Thoracic aorta (tissue), 2 donors: ENCODE measurements at regions not wholly inside any gene's neighbourhood (a gene's known extent, or its start where the extent isn't known, plus 50 kb on each side); places are given as distances from the start of the nearest gene placed in this dataset.

Experiments
- ATAC-seq: fragments of 150-250 bp; one replicate; pipeline ENCODE4 v1.8.0; 2017; ENCODE audit warnings: low read depth; ENCODE audit not compliant: insufficient number of reproducible peaks, low FRiP score
- DNase-seq: peaks from one replicate; pipeline ENCODE4 v3.0.0-alpha.2; 2020; ENCODE audit warnings: low spot score
- H3K27ac ChIP-seq, 2 donors: fragments of 200-600 bp; sonication (generic); 1 replicate in 1 of 2; 2 replicates in 1 of 2; pipeline ENCODE4 v1.5.1; 2016; ENCODE audit warnings: mild to moderate bottlenecking in 2 of 2, moderate library complexity in 2 of 2
- H3K27me3 ChIP-seq: fragments of 200-600 bp; sonication (generic); replicated peaks from 2 replicates; pipeline ENCODE4 v1.6.0; 2016; ENCODE audit warnings: mild to moderate bottlenecking; ENCODE audit not compliant: insufficient read depth
- H3K36me3 ChIP-seq: fragments of 200-600 bp; sonication (generic); one replicate; pipeline ENCODE4 v1.5.1; 2016
- H3K4me1 ChIP-seq, 2 donors: fragments of 200-600 bp; sonication (generic); 1 replicate in 1 of 2; 2 replicates in 1 of 2; pipeline versions ENCODE4 v1.5.1 to v1.6.0; 2016; ENCODE audit warnings: low read depth in 2 of 2, mild to moderate bottlenecking in 1 of 2; ENCODE audit not compliant: control insufficient read depth in 1 of 2
- H3K4me3 ChIP-seq: fragments of 200-600 bp; sonication (generic); 2 replicates; pipeline ENCODE4 v1.5.1; 2016; ENCODE audit warnings: mild to moderate bottlenecking
- H3K9me3 ChIP-seq: fragments of 200-600 bp; sonication (generic); 2 replicates; pipeline ENCODE4 v1.5.1; 2016
- TF ChIP-seq, protein P1 (sequence below): fragments of 200-600 bp; sonication (generic); IDR thresholded peaks from one replicate; pipeline ENCODE4 v1.5.1; 2019; ENCODE audit warnings: antibody characterized with exemption

DNA sequence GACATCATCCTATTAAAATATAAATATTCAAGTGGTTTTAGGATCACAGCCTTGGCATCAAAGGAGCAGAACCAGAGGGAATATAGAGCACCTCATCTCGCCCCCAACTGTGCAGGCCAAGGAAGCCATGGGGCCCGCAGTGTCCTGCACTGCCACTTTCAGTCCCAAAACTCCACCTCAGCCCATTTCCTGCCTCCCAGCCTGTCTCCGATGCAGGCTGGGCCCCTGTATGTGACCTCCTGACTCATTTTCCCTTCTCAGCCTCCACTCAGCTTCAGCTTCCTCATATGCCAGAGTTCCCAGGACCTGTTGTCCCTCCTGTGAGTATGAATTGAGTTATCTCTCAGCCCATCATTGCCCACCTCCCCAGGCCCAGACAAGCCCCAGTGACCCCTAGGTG, 72.9 kb upstream of the GLI2 start:
- DNase-seq: no peak
- Histone ChIP-seq H3K4me3 (no peak overlapping the region), H3K4me1 (no peaks in the 10 kb centered on the region), H3K27me3 (no peaks in the 10 kb centered on the region), H3K9me3 (peaks cover 4% of the 10 kb centered on the region), H3K36me3 (no peaks in the 10 kb centered on the region), H3K27ac (no peak overlapping the region)
- TF ChIP-seq, protein P1, sequence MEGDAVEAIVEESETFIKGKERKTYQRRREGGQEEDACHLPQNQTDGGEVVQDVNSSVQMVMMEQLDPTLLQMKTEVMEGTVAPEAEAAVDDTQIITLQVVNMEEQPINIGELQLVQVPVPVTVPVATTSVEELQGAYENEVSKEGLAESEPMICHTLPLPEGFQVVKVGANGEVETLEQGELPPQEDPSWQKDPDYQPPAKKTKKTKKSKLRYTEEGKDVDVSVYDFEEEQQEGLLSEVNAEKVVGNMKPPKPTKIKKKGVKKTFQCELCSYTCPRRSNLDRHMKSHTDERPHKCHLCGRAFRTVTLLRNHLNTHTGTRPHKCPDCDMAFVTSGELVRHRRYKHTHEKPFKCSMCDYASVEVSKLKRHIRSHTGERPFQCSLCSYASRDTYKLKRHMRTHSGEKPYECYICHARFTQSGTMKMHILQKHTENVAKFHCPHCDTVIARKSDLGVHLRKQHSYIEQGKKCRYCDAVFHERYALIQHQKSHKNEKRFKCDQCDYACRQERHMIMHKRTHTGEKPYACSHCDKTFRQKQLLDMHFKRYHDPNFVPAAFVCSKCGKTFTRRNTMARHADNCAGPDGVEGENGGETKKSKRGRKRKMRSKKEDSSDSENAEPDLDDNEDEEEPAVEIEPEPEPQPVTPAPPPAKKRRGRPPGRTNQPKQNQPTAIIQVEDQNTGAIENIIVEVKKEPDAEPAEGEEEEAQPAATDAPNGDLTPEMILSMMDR: no peak
- ATAC-seq: no peak

DNA sequence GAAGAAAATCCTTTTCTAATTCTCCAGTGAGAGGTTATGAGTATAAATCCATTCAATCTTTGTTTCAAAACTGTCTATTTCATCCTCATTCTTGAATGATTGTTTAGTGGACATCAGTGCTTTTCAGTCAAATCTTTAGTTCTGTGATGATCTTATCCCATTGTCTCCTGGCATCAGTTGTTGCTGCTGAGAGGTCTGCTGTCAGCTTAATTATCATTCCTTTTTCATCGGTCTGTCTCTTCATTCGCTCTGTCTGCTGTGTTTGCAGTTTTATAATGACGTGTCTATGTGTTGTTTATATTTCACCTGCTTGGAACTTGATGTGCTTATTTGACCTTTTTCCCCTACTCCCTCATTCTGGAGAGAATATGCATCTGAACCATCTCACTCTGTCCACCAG, 69.2 kb upstream of the GLI2 start:
- H3K27me3 ChIP-seq: peaks cover 17% of the 10 kb centered on the region
- ATAC-seq: no peak
- TF ChIP-seq, protein P1: no peak

DNA sequence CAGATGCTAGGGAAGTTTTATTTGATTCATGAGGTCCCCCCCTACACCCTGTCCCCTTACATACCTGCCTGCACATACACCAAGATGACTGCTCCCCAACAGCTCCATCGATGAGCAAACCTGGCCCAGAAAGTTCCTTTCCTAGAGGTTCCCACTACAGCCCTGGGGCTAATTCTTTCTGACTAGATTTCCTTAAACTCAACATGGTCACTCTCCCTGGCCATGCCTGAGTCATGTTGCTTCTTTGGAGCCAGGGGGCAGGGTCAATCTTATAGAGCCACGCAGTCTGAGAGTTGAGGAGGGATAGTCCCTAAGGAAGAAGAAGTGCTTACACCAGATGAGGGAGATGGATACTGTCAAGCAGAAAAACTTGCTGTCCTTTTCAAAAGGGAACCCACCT, 67.7 kb upstream of the GLI2 start:
- H3K27ac ChIP-seq: no peak overlapping the region
- no peaks in the 10 kb centered on the region for H3K36me3 ChIP-seq
- DNase-seq (no peak), ATAC-seq (no peak)
- peaks cover 4% of the 10 kb centered on the region for H3K9me3 ChIP-seq
- TF ChIP-seq, protein P1: no peak
- peaks cover 17% of the 10 kb centered on the region for H3K27me3 ChIP-seq
- H3K4me3 ChIP-seq: no peak overlapping the region
- H3K4me1 ChIP-seq: no peaks in the 10 kb centered on the region

More for the DNA sequence above, 69.2 kb upstream of the GLI2 start:
- no peaks in the 10 kb centered on the region for H3K36me3 ChIP-seq
- H3K9me3 ChIP-seq: peaks cover 4% of the 10 kb centered on the region
- DNase-seq: no peak
- H3K4me1 ChIP-seq: no peaks in the 10 kb centered on the region
- H3K4me3 ChIP-seq: no peak overlapping the region
- H3K27ac ChIP-seq: no peak overlapping the region

DNA sequence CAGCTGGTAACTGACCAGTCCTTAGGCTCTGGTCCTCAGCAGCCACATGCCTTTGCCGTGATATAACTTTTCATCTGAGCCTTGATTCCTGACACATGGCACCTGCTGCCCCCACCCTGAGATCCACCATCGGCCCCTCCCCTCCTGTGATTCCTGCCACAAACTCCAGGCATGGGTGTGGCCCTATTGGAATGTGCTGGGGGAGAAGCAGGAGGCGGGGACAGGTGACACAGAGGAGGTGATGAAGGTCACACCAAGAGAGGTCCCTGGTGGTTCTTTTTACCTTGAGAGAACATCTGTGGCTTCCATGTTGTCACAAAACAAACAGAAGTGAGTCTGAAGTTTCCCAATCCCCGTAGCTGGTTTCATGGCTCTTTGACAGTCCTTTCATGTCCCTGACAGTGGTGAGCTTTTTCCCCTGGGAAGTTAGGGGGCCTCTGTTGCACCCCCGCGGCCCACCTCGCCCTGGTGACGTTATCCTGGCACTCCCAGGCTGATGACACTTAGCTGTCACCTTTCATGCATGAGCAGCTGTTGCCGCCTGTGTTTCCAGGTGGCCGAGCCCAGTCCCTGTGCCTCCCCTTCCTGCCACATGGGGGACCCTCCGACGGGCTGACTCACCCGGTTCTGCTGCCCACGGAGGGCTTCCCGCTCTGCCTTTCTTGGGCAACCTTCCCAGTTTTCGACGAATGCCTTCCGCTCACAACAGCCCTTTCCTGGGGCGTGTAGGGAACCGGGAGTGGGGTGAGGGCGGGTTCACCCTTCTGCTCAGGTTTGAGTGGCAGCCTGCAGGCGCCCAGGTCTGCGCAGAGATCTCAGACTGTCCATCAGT, 66.3 kb upstream of the GLI2 start:
- Histone ChIP-seq H3K36me3 (no peaks in the 10 kb centered on the region), H3K9me3 (peaks cover 4% of the 10 kb centered on the region), H3K4me3 (no peak overlapping the region), H3K27me3 (peaks cover 17% of the 10 kb centered on the region), H3K27ac (no peak overlapping the region), H3K4me1 (no peaks in the 10 kb centered on the region)
- TF ChIP-seq, protein P1: no peak
- DNase-seq: no peak
- ATAC-seq: no peak

DNA sequence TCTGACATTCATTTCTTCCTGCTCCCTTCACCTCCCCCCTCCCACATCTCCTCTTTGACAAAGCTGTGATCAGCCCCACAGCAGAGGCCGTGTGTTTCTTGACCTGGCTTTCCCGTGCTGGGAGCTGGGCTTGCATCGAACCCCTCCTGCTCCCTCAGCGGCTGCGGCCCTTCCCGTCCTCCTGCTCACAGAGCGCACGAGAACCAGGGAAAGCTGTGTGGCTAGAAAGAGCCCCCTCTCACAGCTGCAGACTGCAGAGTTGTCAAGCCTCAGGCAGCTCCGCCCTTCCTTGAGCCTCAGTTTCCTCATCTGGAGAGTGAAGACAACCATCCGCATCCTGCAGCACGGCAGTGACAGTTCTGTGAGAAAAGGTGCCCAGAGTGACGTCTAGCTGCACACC, 65.7 kb upstream of the GLI2 start:
- H3K27ac ChIP-seq: peak overlapping the region in 1 of 2 donors; percentile 22
- H3K36me3 ChIP-seq: no peaks in the 10 kb centered on the region
- no peak for ATAC-seq
- peaks cover 4% of the 10 kb centered on the region for H3K9me3 ChIP-seq
- H3K27me3 ChIP-seq: peaks cover 17% of the 10 kb centered on the region
- TF ChIP-seq, protein P1: no peak
- DNase-seq: no peak
- H3K4me1 ChIP-seq: no peaks in the 10 kb centered on the region
- no peak overlapping the region for H3K4me3 ChIP-seq
